Endometrium (tissue), 2 donors: ENCODE measurements at regions not wholly inside any gene's neighbourhood (a gene's known extent, or its start where the extent isn't known, plus 50 kb on each side); places are given as distances from the start of the nearest gene placed in this dataset.
"Not testable (repeated sequence)": the region's sequence is repeated elsewhere in the genome, so short reads cannot be mapped to it uniquely, and the experiment has no call there.

Source experiments
- FAIRE-seq: peaks from 2 replicates; lab custom pipeline; 2012; peaks lifted over from hg19 to GRCh38; lab: Jason Lieb, UNC
- donor health status: control.
- donor health status: control.

DNA sequence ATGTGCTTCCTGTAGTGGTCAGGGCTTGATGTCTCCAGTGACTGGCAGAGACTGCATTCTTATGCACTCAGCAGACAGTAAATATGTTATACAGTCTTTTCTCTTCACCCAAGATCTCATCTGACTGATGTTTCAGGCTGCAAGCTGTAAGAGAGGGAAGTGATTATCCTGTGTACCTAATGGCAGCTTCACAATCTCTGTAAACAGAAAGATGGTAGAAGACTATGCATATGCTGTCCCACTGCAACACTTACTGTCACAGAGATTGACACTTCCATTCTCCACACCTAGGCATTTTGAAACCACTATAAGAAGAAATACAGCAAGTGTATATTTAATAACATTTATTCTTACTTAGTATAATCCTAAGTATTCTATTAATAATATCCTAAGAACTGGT lies 97.6 kb upstream of the ANXA1 start:
- FAIRE-seq: no peak

DNA sequence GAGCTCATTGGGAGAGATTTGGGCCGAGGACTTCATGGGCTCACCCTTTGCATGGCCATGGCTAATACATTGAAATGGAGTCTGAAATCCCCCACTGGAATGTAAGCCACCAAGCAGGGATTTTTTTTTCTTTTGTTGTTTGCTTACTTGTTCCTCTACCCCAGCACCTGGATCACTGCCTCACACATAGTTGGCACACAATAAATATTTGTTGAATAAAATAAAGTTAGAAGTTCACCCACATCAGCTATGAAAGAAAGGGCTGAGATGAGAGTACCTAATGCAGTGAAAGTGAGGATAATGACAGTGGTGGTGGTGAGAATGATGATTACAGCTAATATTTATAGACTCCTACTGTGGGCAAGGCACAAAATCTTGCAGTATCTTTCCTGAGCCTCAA lies 98.1 kb upstream of the ANXA1 start:
- FAIRE-seq: no peak

DNA sequence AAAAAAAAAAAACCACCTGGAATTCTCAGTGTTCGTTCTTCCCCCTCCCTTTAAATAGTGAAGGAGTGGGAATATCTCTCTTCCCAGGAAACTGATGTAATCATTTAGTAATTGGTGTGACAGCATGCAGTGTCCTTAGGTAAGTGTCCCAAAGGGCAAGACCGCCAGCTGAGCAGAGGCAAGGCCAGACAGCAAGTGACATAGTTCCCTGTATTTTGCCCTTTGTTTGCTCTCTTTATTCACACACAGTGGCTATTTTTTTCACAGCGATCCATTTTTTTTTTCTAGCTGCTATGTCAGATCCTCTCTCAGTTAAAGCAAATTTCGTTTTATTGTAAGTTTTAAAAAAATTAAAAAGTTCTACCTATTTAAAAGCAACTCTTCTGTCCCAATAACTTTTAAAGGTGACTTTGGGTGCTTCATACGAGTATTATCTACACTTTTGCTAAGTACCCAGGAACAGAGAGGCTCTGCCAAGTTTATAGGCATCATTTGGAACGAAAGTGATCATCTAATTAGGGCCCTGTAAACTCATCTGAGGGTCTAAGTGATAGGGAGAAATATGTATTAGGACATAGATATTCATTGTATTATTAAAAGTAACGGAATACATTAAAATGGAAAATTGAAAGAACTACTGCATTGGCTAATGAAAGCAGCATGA lies 98.2 kb upstream of the ALDH1A1 start:
- FAIRE-seq: no peak

DNA sequence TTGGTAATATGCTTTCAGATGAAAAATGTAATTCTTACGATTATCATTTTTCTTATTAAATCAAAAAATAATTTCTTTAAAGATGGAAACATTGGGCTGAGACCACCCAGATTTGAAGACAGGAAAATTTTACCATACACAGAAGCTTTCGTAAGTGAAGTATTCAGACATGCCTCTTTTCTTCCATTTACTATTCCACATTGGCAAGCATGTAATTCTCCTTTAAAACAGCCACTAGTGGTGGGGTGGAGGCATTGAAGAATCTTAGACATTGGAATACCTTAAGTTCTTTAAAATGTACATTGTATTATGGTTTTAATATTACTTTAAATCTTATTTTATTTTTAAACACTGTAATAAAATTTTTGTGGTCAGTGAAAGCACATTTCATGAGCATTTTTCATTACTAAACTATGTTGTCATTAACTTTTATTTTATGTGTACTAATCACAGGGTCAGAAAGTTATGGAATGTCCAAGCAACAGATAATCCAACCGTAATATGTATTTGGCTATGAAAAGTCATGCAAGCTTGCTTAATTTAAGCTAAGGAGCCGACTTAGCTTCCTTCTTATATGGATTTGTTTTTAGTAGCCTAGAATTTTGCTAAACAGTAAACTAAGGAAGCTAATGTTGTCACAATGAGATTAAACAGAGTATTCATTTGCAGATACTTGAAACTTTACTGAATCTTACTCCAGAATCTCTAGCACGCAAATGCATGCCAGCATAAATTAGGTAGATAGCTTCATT lies 97.4 kb upstream of the ALDH1A1 start:
- peak; percentile 91 for FAIRE-seq

DNA sequence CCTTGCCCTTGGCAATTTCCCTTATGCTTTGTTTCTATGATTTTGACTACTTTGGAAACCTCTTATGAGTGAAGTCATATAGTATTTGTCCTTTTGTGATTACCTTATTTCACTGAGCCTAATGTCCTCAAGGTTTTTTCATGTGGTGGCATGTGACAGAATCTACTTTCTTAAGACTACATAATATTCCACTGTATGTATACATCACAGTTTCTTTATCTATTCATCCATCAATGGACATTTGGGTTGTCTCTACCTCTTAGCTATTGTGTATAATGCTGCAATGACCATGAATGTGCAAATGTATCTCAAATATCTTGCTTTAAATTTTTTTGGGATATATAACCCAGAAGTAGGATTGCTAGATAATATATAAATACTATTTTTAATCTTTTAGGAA lies 96.4 kb upstream of the ALDH1A1 start:
- no peak for FAIRE-seq

DNA sequence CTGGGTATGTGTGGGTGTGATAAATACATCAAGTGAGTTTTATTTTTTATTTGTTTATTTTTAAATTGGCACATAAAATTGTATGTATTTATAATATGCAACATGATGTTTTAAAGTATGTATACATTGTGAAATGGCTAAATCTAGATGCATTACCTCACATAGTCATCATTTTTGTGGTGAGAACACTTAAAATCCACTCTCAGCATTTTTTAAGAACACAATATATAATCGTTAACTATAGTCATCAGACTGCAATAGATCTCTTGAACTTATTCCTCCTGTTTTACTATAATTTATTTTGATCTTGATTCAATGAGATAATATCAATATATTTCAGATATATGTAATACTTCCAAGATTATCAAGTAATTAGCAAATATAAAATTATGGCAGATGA lies 93.9 kb upstream of the ALDH1A1 start:
- no peak for FAIRE-seq

DNA sequence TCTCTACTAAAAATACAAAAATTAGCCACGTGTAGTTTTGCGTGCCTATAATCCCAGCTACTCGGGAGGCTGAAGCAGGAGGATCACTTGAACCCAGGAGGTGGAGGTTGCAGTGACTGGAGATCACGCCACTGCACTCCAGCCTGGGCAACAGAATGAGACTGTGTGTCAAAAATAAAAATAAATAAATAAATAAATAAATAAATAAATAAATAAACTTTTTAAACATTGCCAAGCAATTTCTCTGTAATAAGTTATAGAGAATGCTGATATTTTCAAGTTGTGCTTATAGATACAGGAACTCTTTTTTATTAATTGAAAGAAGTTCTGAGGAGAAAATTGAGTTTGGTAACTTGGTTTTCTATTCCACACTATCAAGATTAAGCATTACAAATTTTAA lies 91.9 kb upstream of the ALDH1A1 start:
- FAIRE-seq: not testable (repeated sequence)

DNA sequence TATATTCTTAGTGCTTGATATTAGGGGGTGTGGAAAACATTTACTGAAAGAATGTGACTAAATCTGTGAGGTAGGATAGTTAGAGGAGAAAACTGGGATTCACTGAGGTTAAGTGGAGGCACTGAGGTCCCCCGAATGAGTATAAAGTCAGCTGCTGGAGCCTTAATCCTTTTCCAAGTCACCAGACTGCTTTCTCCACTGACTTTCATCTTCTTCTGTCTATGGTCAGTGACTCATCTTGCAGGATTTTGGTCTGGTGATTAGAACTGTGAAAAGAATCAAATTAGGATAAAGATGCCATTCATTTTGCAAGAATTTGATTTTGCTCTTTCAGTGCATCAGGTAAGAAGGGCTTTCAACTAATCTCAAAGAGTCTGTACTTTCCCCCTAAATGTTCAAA lies 89.3 kb upstream of the ALDH1A1 start:
- no peak for FAIRE-seq

DNA sequence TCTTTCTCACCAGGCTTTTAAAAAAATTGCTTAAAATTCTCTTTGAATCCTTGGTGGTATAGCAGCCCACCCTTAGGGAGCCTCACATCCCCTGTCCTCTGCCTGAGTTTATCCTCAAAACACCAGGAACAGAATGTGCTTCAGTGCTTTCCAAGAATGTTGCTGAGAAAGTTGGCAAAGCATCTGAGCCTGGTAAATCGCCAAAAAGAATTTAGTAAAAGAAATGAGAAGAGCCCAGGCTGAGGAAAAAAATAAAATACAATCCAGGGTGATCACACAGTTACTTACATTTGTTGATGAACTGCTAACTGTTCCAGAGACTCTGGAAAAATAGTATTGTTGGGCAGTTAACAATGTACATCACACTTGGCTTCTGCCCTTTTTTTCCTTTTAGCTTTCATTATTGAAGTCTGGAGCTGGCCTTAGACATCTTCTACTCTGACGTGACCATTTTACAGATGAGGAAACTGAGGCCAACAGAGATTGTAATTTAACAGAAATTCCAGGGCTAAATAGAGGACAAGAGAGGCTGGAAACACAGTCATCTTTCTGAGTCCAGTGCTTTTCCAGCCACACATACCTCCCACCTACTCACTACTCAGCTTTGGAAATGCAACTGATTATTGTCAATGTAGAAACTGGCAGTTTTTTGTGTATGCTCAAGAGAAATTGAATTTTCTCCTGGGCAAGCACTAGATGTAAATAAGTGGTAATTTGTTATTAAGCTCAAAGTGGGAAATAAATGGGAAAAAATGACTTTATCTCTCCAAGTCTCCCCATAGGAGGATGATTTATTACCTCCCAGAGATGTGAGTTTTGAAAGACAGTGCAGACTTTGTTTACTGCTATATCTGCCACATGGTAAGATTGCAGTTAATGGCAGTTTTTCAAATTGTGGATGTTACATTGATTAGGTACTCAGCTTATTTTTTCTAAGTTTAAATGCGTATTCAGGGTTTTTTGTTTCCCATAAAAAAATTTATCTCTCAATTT lies 86.7 kb upstream of the ALDH1A1 start:
- no peak for FAIRE-seq

DNA sequence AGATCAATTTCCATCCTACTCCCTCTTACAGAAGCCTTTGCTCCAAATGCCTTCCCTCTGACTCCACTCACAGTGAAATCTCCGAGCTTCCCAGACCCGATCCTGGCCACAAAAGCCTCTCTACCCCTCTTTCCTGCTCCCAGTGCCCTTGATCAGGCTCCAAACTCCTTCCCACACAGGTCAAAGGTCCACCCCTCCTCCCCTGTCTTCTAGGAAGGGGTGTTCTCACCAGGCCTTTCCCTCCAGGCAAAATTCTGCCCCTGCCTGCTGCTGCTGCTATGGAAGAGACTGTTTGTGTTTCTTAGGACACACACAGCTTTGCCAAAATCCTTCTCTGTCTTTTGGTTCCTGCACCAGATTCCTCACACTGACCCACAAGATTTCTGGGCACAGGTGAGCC lies 85.8 kb upstream of the ALDH1A1 start:
- FAIRE-seq: no peak

DNA sequence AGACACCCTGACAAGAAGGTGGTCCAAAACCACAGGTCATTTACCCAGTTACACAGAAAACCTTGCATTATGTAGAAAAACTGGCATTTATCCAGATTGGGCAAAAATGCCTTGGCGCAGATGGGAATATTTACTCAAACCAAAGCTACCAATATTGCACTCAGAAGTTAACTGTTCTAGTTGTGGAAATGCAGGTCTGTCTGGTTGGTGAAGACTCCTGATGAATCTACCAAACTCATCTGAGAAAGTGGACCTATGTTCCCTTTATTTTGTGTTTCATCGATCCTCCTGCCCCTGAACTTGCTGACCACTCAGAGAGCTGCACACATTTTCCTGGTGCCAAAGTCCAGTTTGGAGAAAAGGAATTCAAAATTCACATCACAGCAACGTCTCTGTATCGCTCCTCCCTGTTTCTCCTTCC lies 85.2 kb upstream of the ALDH1A1 start:
- no peak for FAIRE-seq

DNA sequence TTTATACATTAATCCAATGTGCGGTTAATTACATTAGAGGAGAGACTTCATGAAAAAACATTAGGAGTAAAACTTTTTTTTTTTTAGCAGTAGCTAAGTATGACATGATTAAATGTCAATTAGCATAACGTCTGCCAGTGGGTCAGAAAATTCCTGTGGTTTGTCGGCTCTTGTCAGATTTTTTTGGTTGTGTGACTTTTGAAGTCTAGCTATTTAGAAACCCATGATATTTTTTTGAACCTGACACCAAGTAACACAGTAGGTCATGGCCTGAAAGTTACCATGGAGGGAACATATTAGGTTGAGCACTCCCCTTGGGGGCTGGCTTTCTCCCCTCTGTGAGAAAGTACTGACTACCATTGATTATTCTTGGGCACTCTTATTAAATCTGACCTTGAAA lies 84.8 kb upstream of the ALDH1A1 start:
- FAIRE-seq: no peak

DNA sequence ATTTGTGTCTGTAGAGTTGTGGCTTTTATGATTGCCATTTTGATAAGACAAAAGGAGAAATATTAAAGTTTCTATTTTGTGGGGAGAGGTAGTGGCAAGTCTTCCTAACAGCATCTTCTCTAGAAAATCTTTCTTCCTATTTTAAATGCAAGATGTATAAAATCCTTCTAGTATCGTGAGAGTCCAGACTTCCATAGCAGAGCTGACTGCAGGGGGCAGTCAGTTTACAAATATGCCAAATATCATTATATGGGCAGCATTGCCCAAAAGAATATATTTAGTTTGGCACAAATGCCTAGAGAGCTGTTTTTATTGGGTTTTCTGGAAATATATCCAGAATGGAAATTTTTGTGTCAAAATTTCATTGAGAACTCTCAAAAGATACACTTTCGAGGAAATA lies 82.1 kb upstream of the ALDH1A1 start:
- no peak for FAIRE-seq

DNA sequence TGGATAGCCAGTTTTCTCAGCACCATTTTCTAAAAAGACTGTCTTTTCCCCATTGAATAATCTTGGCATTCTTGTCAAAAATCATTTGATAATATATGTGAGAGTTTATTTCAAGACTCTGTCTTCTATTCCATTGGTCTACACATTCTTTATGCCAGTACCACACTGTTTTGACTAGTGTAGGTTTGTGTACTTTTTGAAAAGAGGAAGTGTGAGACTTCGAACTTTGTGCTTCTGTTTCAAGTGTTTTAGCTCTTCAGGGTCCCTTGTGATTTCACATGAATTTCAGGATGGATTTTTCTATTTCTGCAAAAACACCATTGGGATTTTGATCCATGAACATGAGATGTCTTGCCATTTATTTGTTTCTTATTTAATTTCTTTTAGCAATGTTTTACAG lies 78.5 kb upstream of the ALDH1A1 start:
- FAIRE-seq: no peak

DNA sequence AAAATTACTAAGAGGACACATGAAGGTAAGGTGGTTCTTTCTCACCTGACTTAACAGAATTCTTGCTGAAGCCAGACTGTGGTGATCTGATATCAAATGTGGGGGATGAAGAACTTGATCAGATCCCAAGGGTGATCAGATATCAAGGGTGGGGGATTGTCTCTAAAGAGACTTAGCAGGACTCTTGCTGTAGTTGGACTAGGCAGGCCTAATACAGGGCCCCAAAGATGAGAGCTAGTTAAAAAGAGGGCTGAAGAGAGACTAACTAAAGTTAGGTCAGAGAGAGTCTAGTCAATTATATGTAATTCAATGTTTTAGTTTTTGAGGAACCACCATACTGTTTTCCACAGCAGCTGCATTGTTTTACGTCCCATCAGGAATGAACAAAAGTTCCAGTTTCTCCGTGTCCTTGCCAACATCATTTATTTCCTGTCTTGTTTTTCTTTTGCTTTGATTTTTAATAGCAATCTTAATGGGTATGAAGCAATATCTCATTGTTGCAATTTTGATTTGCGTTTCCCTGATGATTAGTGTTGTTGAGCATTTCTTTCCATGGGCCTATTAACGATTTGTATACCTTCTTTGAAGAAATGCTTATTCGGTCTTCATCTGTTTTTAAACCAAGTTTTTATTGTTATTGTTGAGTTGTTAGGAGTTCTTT lies 77.6 kb upstream of the ALDH1A1 start:
- peak; percentile 48 for FAIRE-seq

DNA sequence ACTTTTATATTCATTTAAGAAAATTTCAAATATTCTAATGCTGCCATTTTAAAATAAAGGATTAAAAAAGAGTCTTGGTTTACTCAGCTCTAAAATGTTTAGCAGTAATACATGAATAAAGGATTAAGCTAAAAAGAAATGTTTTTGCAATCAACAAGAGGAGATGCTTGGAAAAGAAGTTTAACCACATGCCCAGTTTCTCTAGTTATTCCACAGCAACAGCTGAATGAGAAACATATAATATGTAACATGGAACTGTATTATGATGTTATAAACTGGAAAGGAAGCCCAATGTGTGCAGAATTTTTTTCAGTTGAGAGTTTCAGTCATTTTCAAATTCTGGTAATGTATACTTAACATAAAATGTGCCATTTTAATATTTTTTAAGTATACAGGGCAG lies 76.5 kb upstream of the ALDH1A1 start:
- no peak for FAIRE-seq

DNA sequence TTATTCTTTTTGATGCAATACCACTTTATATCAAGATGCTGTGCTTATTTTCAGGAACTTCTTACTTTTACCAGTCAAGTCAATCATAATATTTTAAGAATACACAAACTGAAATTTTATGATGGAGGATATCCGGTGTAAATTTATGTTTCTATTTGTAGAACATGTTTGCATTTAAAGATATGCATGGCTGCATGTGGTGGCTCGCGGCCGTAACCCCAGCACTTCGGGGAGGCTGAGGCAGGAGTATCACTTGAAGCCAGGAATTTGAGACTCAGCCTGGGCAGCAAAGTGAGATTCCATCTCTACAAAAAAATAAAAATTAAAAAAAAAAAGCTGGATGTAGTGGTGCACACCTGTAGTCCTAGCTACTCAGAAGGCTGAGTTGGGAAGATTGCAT lies 73.5 kb upstream of the ALDH1A1 start:
- FAIRE-seq: no peak

DNA sequence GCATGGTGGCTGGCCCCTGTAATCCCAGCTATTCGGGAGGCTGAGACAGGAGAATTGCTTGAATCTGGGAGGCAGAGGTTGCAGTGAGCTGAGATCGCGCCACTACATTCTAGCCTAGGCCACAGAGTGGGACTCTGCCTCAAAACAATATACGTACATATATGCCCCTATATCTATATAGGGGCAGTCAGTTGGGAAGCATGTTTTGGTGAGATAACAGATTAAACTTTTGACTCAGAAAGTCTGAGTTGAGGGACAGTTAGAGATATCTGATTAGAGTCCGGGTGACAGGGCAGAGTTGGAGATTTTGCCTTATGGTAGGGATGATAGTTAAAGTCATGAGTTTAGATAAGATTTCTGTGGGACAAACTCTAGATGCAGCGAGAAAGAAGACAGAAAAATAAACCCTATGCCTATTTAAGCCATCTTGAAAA lies 71.8 kb upstream of the ALDH1A1 start:
- no peak for FAIRE-seq

DNA sequence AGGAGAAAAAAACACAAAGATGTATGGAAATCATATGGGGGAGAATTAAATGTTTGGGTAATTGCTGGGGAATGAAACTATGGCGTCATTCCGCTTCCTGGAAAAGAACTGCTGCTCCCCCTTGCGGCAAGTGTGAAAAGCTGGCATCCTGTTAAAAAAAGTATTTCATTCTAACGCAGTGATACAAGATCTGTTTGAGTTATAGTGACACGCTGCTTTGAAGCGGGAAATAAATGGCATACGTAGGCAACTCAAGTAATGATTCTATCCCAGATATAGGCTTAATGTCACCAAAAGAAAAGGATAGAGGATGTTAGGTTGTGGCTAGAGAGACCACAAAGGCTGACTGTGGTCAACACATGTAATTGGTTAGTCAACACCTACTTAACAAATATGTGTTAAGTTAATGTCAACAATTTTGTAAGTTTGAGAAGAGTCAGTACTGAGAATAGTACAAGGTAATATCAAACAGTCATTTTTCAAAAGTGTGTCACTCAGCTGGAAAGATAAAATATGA lies 70.2 kb upstream of the ALDH1A1 start:
- FAIRE-seq: peak; percentile 75

DNA sequence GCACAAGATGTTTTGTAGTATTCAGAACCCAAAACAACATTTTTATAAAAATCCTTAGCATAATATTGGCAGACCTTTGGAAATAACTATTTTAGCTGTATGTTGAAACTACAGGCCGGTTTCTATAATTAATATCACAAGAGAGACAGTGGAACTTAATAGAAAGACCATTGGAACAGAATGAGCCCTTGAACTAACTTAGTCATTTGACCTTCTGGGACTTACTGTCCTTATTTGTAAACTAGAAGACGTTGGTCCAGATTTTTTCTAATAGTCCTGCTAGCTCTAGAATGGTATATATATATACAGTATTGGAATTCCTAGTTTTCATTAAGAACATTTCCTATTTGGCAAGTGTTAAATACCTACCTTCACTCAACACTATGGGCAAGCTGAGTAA lies 69.5 kb upstream of the ALDH1A1 start:
- FAIRE-seq: no peak

DNA sequence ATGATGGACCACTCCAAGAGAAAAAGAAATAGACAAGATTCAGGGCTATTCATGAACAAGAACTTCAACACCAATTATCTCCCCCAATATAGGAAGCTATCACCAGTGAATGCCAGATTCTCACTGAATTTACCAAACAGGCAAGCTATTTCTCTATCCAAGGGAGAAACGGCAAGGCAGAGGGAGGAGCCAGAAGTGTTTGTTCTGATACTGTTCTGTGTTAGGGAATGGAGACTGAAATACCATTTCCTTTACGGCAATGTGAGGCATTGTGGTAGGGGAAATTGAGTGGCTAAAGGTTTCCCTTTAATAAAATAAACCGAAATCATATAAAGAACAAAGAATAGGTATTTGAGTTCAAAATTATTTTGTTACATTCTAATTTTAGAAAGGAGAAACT lies 68.0 kb upstream of the ALDH1A1 start:
- FAIRE-seq: peak; percentile 4

DNA sequence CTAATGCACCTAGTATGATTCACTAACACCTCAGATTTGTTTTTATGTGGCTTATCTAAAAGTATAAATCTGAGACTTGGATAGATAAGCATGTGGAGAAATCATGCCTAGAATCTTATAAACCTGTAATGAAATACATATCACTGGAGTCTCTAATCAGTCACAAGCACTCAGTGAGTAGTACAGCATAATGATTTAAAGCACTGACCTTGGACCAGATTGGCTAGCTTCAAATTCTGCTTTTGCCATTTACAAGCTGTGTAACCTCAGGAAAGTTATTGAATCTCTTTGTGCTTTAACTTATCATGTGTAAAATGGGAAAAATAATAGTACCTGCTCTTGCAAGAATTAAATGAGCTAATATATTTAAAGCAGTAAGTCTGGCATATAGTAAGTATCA lies 61.2 kb upstream of the ALDH1A1 start:
- no peak for FAIRE-seq
